ENCODE measurements at regions not wholly inside any gene's neighbourhood (a gene's known extent, or its start where the extent isn't known, plus 50 kb on each side); places are given as distances from the start of the nearest gene placed in this dataset.

GRCh38 chr12:91529829-91530228, 347.2 kb upstream of the DCN start:
- Mint-ChIP-seq H3K36me3 (ENCODE audit: low read depth, unreplicated experiment) (no peaks in the 10 kb centered on the region), H3K4me1 (ENCODE audit: low read depth, unreplicated experiment) (peaks cover 4% of the 10 kb centered on the region), H3K27me3 (ENCODE audit: low read depth, unreplicated experiment) (no peaks in the 10 kb centered on the region), H3K27ac (ENCODE audit: unreplicated experiment) (no peak overlapping the region), H3K9me3 (ENCODE audit: unreplicated experiment) (no peaks in the 10 kb centered on the region), H3K4me3 (ENCODE audit: unreplicated experiment) (no peak overlapping the region)
- Histone ChIP-seq H3K79me2 (ENCODE audit: insufficient read depth, low read length) (no peaks in the 10 kb centered on the region), H2AFZ (ENCODE audit: low read depth, low read length) (no peak overlapping the region), H3K9me3 (ENCODE audit: insufficient read depth, low read depth, low read length) (no peaks in the 10 kb centered on the region), H3K4me3 (ENCODE audit: insufficient read depth, low read depth, low read length) (no peak overlapping the region), H3K27me3 (ENCODE audit: insufficient read depth, low read length) (no peaks in the 10 kb centered on the region), H3K4me2 (ENCODE audit: low read length) (no peak overlapping the region), H3K27ac (ENCODE audit: low read depth, low read length) (no peak overlapping the region), H3K9ac (ENCODE audit: low read length) (no peak overlapping the region), H3K4me1 (ENCODE audit: insufficient read depth, low read length) (no peaks in the 10 kb centered on the region), H3K36me3 (ENCODE audit: insufficient read depth, low read length) (no peaks in the 10 kb centered on the region), H4K20me1 (ENCODE audit: insufficient read depth, low read length) (no peaks in the 10 kb centered on the region)
- TF ChIP-seq EZH2 (IDR thresholded peaks at IDR 0.05; ENCODE audit: insufficient read depth, low read length) (no peak), CTCF (IDR thresholded peaks at IDR 0.05; ENCODE audit: insufficient read depth, low read depth, low read length) (no peak)
- DNase-seq (ENCODE audit: low read depth) (peak; percentile 8), FAIRE-seq (no peak)

GRCh38 chr12:91523831-91524230, 341.2 kb upstream of the DCN start:
- FAIRE-seq (no peak), DNase-seq (ENCODE audit: low read depth) (no peak)
- Mint-ChIP-seq H3K27ac (ENCODE audit: unreplicated experiment) (no peak overlapping the region), H3K4me3 (ENCODE audit: unreplicated experiment) (no peak overlapping the region), H3K27me3 (ENCODE audit: low read depth, unreplicated experiment) (no peaks in the 10 kb centered on the region), H3K9me3 (ENCODE audit: unreplicated experiment) (no peaks in the 10 kb centered on the region), H3K36me3 (ENCODE audit: low read depth, unreplicated experiment) (no peaks in the 10 kb centered on the region), H3K4me1 (ENCODE audit: low read depth, unreplicated experiment) (no peaks in the 10 kb centered on the region)
- TF ChIP-seq CTCF (IDR thresholded peaks at IDR 0.05; ENCODE audit: insufficient read depth, low read depth, low read length) = no peak
- no peak for TF ChIP-seq EZH2 (IDR thresholded peaks at IDR 0.05; ENCODE audit: insufficient read depth, low read length)
- H3K79me2 ChIP-seq (ENCODE audit: insufficient read depth, low read length) = no peaks in the 10 kb centered on the region
- H2AFZ ChIP-seq (ENCODE audit: low read depth, low read length) = no peak overlapping the region
- no peaks in the 10 kb centered on the region for H3K9me3 ChIP-seq (ENCODE audit: insufficient read depth, low read depth, low read length)
- no peaks in the 10 kb centered on the region for H3K4me1 ChIP-seq (ENCODE audit: insufficient read depth, low read length)
- no peak overlapping the region for H3K27ac ChIP-seq (ENCODE audit: low read depth, low read length)
- H3K27me3 ChIP-seq (ENCODE audit: insufficient read depth, low read length) = no peaks in the 10 kb centered on the region
- no peaks in the 10 kb centered on the region for H4K20me1 ChIP-seq (ENCODE audit: insufficient read depth, low read length)
- no peak overlapping the region for H3K4me2 ChIP-seq (ENCODE audit: low read length)
- no peaks in the 10 kb centered on the region for H3K36me3 ChIP-seq (ENCODE audit: insufficient read depth, low read length)
- H3K4me3 ChIP-seq (ENCODE audit: insufficient read depth, low read depth, low read length) = no peak overlapping the region
- H3K9ac ChIP-seq (ENCODE audit: low read length) = no peak overlapping the region

GRCh38 chr12:91516695-91517047, 334.1 kb upstream of the DCN start:
- Mint-ChIP-seq H3K36me3 (ENCODE audit: low read depth, unreplicated experiment) (no peaks in the 10 kb centered on the region), H3K27me3 (ENCODE audit: low read depth, unreplicated experiment) (no peaks in the 10 kb centered on the region)

More at GRCh38 chr12:91516695-91517047, 334.1 kb upstream of the DCN start:
- no peaks in the 10 kb centered on the region for H3K9me3 ChIP-seq (ENCODE audit: insufficient read depth, low read depth, low read length)
- H3K4me3 ChIP-seq (ENCODE audit: insufficient read depth, low read depth, low read length) = no peak overlapping the region
- H3K27me3 ChIP-seq (ENCODE audit: insufficient read depth, low read length) = no peaks in the 10 kb centered on the region
- no peaks in the 10 kb centered on the region for H3K79me2 ChIP-seq (ENCODE audit: insufficient read depth, low read length)
- H2AFZ ChIP-seq (ENCODE audit: low read depth, low read length) = no peak overlapping the region
- H3K36me3 ChIP-seq (ENCODE audit: insufficient read depth, low read length) = no peaks in the 10 kb centered on the region
- no peak overlapping the region for H3K4me2 ChIP-seq (ENCODE audit: low read length)
- no peaks in the 10 kb centered on the region for H3K9me3 Mint-ChIP-seq (ENCODE audit: unreplicated experiment)
- H3K4me3 Mint-ChIP-seq (ENCODE audit: unreplicated experiment) = no peak overlapping the region
- no peaks in the 10 kb centered on the region for H3K4me1 ChIP-seq (ENCODE audit: insufficient read depth, low read length)
- TF ChIP-seq EZH2 (IDR thresholded peaks at IDR 0.05; ENCODE audit: insufficient read depth, low read length) = no peak
- TF ChIP-seq CTCF (IDR thresholded peaks at IDR 0.05; ENCODE audit: insufficient read depth, low read depth, low read length) = no peak
- no peak overlapping the region for H3K9ac ChIP-seq (ENCODE audit: low read length)
- no peak overlapping the region for H3K27ac Mint-ChIP-seq (ENCODE audit: unreplicated experiment)
- H4K20me1 ChIP-seq (ENCODE audit: insufficient read depth, low read length) = no peaks in the 10 kb centered on the region
- H3K27ac ChIP-seq (ENCODE audit: low read depth, low read length) = no peak overlapping the region
- DNase-seq (ENCODE audit: low read depth) (no peak), FAIRE-seq (no peak)
- H3K4me1 Mint-ChIP-seq (ENCODE audit: low read depth, unreplicated experiment) = peaks cover 1% of the 10 kb centered on the region
